ENCODE measurements at regions not wholly inside any gene's neighbourhood (a gene's known extent, or its start where the extent isn't known, plus 50 kb on each side); places are given as distances from the start of the nearest gene placed in this dataset.

DNA sequence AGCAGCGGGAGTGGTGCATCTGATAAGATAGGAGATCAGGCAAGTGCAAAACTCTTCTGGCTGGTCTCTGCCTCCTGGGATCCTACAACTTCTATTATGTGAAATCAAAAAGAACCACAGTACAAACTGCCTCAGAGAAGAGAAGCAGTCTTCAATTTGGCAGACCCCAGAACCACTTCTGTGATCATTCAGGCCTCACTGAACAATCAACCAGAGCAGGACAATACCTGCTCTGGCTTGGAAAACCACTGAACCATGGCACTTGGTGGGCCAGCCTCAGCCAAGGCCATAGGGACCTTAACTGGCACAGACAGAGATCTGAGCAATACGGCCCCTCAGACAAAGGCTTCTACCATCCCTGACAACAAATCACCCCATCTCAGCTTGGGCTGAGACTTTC is 103.0 kb downstream of the NDUFA12 start:
- TF ChIP-seq, protein P1, sequence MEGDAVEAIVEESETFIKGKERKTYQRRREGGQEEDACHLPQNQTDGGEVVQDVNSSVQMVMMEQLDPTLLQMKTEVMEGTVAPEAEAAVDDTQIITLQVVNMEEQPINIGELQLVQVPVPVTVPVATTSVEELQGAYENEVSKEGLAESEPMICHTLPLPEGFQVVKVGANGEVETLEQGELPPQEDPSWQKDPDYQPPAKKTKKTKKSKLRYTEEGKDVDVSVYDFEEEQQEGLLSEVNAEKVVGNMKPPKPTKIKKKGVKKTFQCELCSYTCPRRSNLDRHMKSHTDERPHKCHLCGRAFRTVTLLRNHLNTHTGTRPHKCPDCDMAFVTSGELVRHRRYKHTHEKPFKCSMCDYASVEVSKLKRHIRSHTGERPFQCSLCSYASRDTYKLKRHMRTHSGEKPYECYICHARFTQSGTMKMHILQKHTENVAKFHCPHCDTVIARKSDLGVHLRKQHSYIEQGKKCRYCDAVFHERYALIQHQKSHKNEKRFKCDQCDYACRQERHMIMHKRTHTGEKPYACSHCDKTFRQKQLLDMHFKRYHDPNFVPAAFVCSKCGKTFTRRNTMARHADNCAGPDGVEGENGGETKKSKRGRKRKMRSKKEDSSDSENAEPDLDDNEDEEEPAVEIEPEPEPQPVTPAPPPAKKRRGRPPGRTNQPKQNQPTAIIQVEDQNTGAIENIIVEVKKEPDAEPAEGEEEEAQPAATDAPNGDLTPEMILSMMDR (IDR thresholded peaks at IDR 0.05) = no peak
- no peak for TF ChIP-seq EZH2 (IDR thresholded peaks at IDR 0.05)
